Sigmoid colon (tissue), 6 donors: ENCODE measurements at regions not wholly inside any gene's neighbourhood (a gene's known extent, or its start where the extent isn't known, plus 50 kb on each side); places are given as distances from the start of the nearest gene placed in this dataset.
A peak's percentile ranks its signal among the peaks of the same experiment; 100 is the strongest.

ENCODE experiments used
- DNase-seq: peaks from one replicate; pipeline ENCODE4 v3.0.0-alpha.2; 2019
- H3K27ac ChIP-seq, 4 donors: fragments of 200-600 bp; sonication (generic); one replicate each; pipeline ENCODE4 v1.5.1; 2016 to 2019; ENCODE audit warnings: mild to moderate bottlenecking in 1 of 4
- H3K27me3 ChIP-seq, 3 donors: fragments of 200-600 bp; sonication (generic); one replicate each; pipeline ENCODE4 v1.5.1; 2019; ENCODE audit warnings: mild to moderate bottlenecking in 1 of 3
- H3K36me3 ChIP-seq, 4 donors: fragments of 200-600 bp; sonication (generic); one replicate each; pipeline ENCODE4 v1.5.1; 2016 to 2019
- H3K4me1 ChIP-seq, 4 donors: fragments of 200-600 bp; sonication (generic); one replicate each; pipeline ENCODE4 v1.5.1; 2017 to 2019
- H3K4me3 ChIP-seq, 4 donors: fragments of 200-600 bp; sonication (generic); one replicate each; pipeline ENCODE4 v1.5.1; 2017 to 2019; ENCODE audit warnings: mild to moderate bottlenecking in 2 of 4, moderate library complexity in 1 of 4
- H3K9me3 ChIP-seq, 4 donors: fragments of 200-600 bp in 3 of 4; sonication (generic) in 3 of 4; one replicate each; pipeline versions ENCODE4 v1.5.1 to v1.6.1; 2013 to 2019
- CTCF ChIP-seq, 4 experiments: fragments of 450-650 bp in 3 of 4; fragments of 200-600 bp in 1 of 4; IDR thresholded peaks; one replicate each; pipeline ENCODE4 v1.5.1; 2016 to 2019; ENCODE audit warnings: antibody characterized with exemption in 4 of 4, mild to moderate bottlenecking in 3 of 4, moderate library complexity in 2 of 4
- POLR2AphosphoS5 ChIP-seq, 4 donors: sonication (generic); formaldehyde crosslinking; IDR thresholded peaks; one replicate each; pipeline ENCODE4 v1.6.1; 2017; ENCODE audit warnings: antibody characterized with exemption in 4 of 4
- WGBS, 2 donors: extraction: QIAGEN DNeasy Blood & Tissue Kit; methylation state at CpG; one replicate each; pipeline ENCODE4 v1.1.7; 2013; 5-methylcytosine and 5-hydroxymethylcytosine counted together
- intact Hi-C: fragments of 100-400 bp; cut with DNase I; formaldehyde crosslinking; loops from one replicate; pipeline ENCODE4 v1.15.1; 2023
- donor health status: healthy with polysubstance abuse.
- donor health status: healthy.

GRCh38 chr18:33495278-33495677 is 54.8 kb upstream of the CCDC178 start:
- TF ChIP-seq POLR2AphosphoS5 (IDR thresholded peaks at IDR 0.05) = no peak
- peak in 1 of 4 experiments; percentile 17 for TF ChIP-seq CTCF (IDR thresholded peaks at IDR 0.05)
- H3K36me3 ChIP-seq = no peaks in the 10 kb centered on the region
- intact Hi-C loops = loop anchor here (10.0 kb wide), 1 partner anchor 260 kb away; no protein-coding TSS in a partner anchor
- H3K4me1 ChIP-seq = no peaks in the 10 kb centered on the region
- H3K27me3 ChIP-seq = no peaks in the 10 kb centered on the region
- no peak for DNase-seq
- no peak overlapping the region for H3K4me3 ChIP-seq
- 71 to 83% methylated on average over 1 of the region's 1 CpG for WGBS, 2 donors
- H3K27ac ChIP-seq = no peak overlapping the region
- H3K9me3 ChIP-seq = no peaks in the 10 kb centered on the region
